Astrocyte of the spinal cord (primary cell): ENCODE measurements at regions not wholly inside any gene's neighbourhood (a gene's known extent, or its start where the extent isn't known, plus 50 kb on each side); places are given as distances from the start of the nearest gene placed in this dataset.
A peak's percentile ranks its signal among the peaks of the same experiment; 100 is the strongest.

ENCODE experiments used
- DNase-seq: peaks from one replicate; pipeline ENCODE4 v3.0.0; 2011; ENCODE audit warnings: low read depth, low spot score
- H3K4me3 ChIP-seq: 2 replicates; pipeline ENCODE4 v1.5.1; 2011; ENCODE audit warnings: low read depth, mild to moderate bottlenecking, low read length, moderate library complexity
- in situ Hi-C: cut with HindIII; loops from 2 replicates; pipeline ENCODE4 v1.10.0; 2017; ENCODE audit warnings: low sequenced_read_pairs
- TF ChIP-seq, protein P1 (sequence below): IDR thresholded peaks from 2 replicates; pipeline ENCODE4 v1.5.1; 2012; ENCODE audit warnings: low read depth, mild to moderate bottlenecking, low read length, inconsistent platforms

DNA sequence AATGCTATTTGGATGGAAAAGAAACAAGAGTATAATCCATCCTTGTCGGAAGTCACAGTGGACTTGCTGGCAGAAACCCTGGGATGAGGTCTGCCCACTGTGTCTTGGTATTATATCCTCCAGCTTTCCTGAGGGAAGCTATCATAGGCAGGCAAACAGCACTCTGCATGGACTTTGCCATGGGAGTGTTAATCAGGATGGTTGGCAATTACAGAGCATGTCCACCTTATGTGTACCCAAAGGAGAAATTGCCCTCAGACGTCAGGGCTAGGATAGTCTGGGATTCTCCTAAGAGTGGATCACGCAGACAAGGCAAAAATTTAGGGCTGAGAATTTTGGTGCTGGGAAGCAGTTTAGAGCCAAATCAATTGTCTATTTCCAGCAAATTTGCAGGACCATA lies 184.9 kb upstream of the ESRRG start:
- H3K4me3 ChIP-seq: no peak overlapping the region
- TF ChIP-seq, protein P1, sequence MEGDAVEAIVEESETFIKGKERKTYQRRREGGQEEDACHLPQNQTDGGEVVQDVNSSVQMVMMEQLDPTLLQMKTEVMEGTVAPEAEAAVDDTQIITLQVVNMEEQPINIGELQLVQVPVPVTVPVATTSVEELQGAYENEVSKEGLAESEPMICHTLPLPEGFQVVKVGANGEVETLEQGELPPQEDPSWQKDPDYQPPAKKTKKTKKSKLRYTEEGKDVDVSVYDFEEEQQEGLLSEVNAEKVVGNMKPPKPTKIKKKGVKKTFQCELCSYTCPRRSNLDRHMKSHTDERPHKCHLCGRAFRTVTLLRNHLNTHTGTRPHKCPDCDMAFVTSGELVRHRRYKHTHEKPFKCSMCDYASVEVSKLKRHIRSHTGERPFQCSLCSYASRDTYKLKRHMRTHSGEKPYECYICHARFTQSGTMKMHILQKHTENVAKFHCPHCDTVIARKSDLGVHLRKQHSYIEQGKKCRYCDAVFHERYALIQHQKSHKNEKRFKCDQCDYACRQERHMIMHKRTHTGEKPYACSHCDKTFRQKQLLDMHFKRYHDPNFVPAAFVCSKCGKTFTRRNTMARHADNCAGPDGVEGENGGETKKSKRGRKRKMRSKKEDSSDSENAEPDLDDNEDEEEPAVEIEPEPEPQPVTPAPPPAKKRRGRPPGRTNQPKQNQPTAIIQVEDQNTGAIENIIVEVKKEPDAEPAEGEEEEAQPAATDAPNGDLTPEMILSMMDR: no peak
- in situ Hi-C loops: no loop called here
- DNase-seq: no peak

DNA sequence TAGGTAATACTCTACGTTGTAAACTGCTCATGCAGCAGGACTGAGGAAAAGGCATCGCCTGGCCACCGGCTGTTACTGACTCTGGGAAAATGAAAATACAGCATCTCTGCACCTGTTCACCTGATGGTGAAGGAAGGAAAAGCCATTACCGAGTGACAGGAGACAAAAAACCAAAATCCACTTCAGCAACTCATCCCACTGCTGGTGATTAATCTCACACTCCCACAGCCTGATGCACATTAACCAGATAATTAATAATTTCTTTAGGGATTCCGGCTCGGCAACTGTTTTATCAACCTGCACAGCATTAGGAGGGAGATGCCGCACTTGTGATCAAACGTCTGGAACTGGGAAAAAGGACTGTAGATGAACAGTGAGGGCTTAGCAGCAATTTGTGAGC lies 183.9 kb upstream of the ESRRG start:
- TF ChIP-seq, protein P1: no peak
- in situ Hi-C loops: no loop called here
- no peak for DNase-seq
- no peak overlapping the region for H3K4me3 ChIP-seq

DNA sequence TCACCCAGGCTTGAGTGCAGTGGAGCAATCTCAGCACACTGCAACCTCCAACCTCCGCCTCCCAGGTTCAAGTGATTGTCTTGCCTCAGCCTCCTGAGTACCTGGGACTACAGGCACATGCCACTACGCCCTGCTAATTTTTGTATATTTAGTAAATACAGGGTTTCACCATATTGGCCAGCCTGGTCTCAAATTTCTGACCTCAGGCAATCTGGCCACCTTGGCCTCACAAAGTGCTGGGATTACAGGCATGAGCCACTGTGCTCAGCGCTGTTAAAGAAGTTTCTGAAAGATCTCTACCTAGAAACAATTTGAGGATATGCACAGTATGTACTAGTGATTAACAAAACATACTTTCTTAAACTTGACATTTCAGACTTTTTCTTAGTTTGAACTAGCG lies 182.6 kb upstream of the ESRRG start:
- no peak for DNase-seq
- in situ Hi-C loops: no loop called here
- no peak overlapping the region for H3K4me3 ChIP-seq
- TF ChIP-seq, protein P1: no peak

DNA sequence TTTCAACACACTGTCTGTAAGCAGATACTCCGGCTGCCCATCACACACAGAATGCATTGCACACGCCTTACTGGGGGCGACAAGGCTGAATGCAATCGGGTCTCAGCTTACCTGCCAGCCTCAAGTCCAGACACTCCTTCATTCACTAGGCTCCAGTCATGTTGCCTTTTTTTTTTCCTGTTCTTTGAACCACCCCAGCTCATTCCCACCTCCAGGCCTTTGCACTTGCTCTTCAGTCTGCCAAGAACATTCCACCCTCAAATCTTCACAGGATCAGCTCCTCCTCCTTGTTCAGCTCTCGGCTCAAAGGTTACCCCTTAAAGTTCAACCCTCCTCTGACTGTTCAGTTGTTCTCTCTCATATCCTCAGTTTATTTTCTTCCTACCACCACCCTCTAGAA lies 181.9 kb upstream of the ESRRG start:
- in situ Hi-C loops: no loop called here
- TF ChIP-seq, protein P1: no peak
- no peak overlapping the region for H3K4me3 ChIP-seq
- no peak for DNase-seq

DNA sequence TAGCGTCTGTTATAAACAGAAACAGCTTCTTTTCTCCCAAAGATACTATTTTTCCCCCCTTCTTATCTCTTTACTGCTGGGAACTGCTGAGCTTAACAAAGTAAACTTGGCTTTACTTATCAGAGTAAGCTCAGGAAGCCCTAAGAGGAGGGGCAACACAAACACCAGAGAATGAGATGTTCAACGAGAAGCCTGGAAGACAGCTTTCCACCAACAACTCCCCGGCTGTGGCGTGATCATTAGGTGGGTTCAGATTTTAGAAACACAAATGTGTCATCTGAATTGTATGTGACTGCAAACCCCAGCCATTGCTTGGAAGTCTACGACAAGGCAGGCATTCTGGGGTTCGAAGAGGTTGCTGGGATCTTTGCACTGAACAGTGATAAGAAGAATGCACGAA lies 181.2 kb upstream of the ESRRG start:
- no peak for DNase-seq
- TF ChIP-seq, protein P1: no peak
- in situ Hi-C loops: no loop called here
- no peak overlapping the region for H3K4me3 ChIP-seq

DNA sequence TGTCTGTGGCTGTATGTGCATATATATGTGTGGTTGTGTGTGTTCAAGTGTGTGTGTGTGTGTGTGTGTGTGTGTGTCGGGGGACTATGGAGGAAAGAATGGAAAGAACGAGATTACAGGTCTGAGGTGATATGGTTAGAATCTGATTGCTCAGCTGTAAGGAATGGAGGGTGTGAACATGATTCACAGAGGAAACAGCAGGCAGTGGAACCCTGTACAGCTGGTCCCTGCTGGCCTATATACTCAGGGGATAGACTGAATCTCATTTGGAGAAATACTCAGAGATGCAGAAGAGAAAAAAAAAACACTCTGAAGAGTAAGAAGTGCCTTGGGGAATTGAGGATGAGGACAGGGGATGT lies 180.1 kb upstream of the ESRRG start:
- TF ChIP-seq, protein P1: no peak
- no peak overlapping the region for H3K4me3 ChIP-seq
- DNase-seq: peak; percentile 78
- in situ Hi-C loops: no loop called here
